GM11168 (cell line): ENCODE measurements at regions not wholly inside any gene's neighbourhood (a gene's known extent, or its start where the extent isn't known, plus 50 kb on each side); places are given as distances from the start of the nearest gene placed in this dataset.
"Not testable (repeated sequence)": the region's sequence is repeated elsewhere in the genome, so short reads cannot be mapped to it uniquely, and the experiment has no call there.

Experiments
- in situ Hi-C: fragments of 300-500 bp; cut with MboI; formaldehyde crosslinking; loops from one replicate; pipeline ENCODE4 v1.12.0; 2022; ENCODE audit warnings: low sequenced_read_pairs; ENCODE audit not compliant: unreplicated experiment

- in situ Hi-C loops, result loop anchor here (10.0 kb wide), 1 partner anchor 163 kb away; no protein-coding TSS in a partner anchor
Observed at GRCh38 chr2:63692002-63692606, 103.3 kb downstream of the MDH1 start.

GRCh38 chr2:63695583-63695982 is 106.8 kb downstream of the MDH1 start:
- in situ Hi-C loops, result loop anchor here (10.0 kb wide), 1 partner anchor 159 kb away; no protein-coding TSS in a partner anchor

GRCh38 chr2:63696496-63696895 is 107.7 kb downstream of the MDH1 start:
- in situ Hi-C loops, result loop anchor here (10.0 kb wide), 1 partner anchor 158 kb away; no protein-coding TSS in a partner anchor

- in situ Hi-C loops, result loop anchor here (10.0 kb wide), 1 partner anchor 158 kb away; no protein-coding TSS in a partner anchor
Observed at GRCh38 chr2:63697160-63697559, 108.4 kb downstream of the MDH1 start.

- in situ Hi-C loops, result loop anchor here (10.0 kb wide), 1 partner anchor 156 kb away; no protein-coding TSS in a partner anchor
Observed at GRCh38 chr2:63698786-63699548, 110.2 kb downstream of the MDH1 start.

GRCh38 chr2:63699549-63699839 is 110.7 kb downstream of the MDH1 start:
- in situ Hi-C loops, result loop anchor here (10.0 kb wide), 1 partner anchor 155 kb away; no protein-coding TSS in a partner anchor

- in situ Hi-C loops, result no loop called here
Observed at GRCh38 chr2:63700271-63700670, 111.5 kb downstream of the MDH1 start.

GRCh38 chr2:63701406-63701805 is 112.6 kb downstream of the MDH1 start:
- in situ Hi-C loops, result no loop called here

- in situ Hi-C loops, result not testable (repeated sequence)
Observed at GRCh38 chr2:63706084-63706483, 117.3 kb downstream of the MDH1 start.

GRCh38 chr2:63710732-63711131 is 122.0 kb downstream of the MDH1 start:
- in situ Hi-C loops, result no loop called here

GRCh38 chr2:63712748-63713147 is 124.0 kb downstream of the MDH1 start:
- in situ Hi-C loops, result no loop called here

- in situ Hi-C loops, result no loop called here
Observed at GRCh38 chr2:63716146-63716545, 125.5 kb upstream of the UGP2 start.

- in situ Hi-C loops, result no loop called here
Observed at GRCh38 chr2:63719052-63719451, 122.6 kb upstream of the UGP2 start.

- in situ Hi-C loops, result no loop called here
Observed at GRCh38 chr2:63721082-63721424, 120.6 kb upstream of the UGP2 start.

GRCh38 chr2:63722284-63722683 is 119.4 kb upstream of the UGP2 start:
- in situ Hi-C loops, result not testable (repeated sequence)

- in situ Hi-C loops, result no loop called here
Observed at GRCh38 chr2:63723709-63724108, 118.0 kb upstream of the UGP2 start.

- in situ Hi-C loops, result not testable (repeated sequence)
Observed at GRCh38 chr2:63725212-63725611, 116.5 kb upstream of the UGP2 start.

GRCh38 chr2:63729362-63729761 is 112.3 kb upstream of the UGP2 start:
- in situ Hi-C loops, result no loop called here

GRCh38 chr2:63729831-63730230 is 111.9 kb upstream of the UGP2 start:
- in situ Hi-C loops, result no loop called here

GRCh38 chr2:63734510-63734909 is 107.2 kb upstream of the UGP2 start:
- in situ Hi-C loops, result no loop called here

GRCh38 chr2:63735263-63735662 is 106.4 kb upstream of the UGP2 start:
- in situ Hi-C loops, result no loop called here

GRCh38 chr2:63735931-63736330 is 105.8 kb upstream of the UGP2 start:
- in situ Hi-C loops, result no loop called here
